ENCODE measurements at regions not wholly inside any gene's neighbourhood (a gene's known extent, or its start where the extent isn't known, plus 50 kb on each side); places are given as distances from the start of the nearest gene placed in this dataset.

DNA sequence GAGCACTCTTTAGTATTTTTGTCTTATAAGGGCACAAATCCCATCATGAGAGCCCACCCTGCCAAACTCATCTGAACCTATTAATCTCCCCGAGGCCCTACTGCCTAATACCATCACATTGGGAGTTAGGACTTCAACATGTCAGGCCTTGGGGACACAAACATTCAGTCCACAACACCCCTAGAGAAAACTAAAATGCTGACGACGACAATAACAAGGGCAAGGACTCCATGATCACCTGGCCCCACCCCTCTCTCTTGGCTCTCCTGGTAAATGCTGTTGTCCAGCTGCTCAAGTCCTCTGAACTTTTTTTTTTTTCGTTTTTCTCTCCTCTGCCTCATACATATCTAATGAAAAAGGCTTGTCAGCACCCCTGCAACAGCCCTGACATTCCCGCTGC is 118.8 kb upstream of the MKI67 start:
- Histone ChIP-seq H3K27ac (ENCODE audit: low read depth in 2 of 2, low read length in 1 of 2) (no peak overlapping the region), H3K27me3 (ENCODE audit: control insufficient read depth in 1 of 2, insufficient read depth in 2 of 2, low read length in 2 of 2) (no peaks in the 10 kb centered on the region), H3K36me3 (ENCODE audit: control insufficient read depth in 2 of 2, insufficient read depth in 2 of 2, low read length in 1 of 2) (no peaks in the 10 kb centered on the region), H3K4me1 (ENCODE audit: control insufficient read depth in 2 of 2, insufficient read depth in 2 of 2, low read length in 1 of 2) (peaks cover 0 to 2% of the 10 kb centered on the region in 2 donors), H3K4me3 (ENCODE audit: low read depth in 1 of 2, low read length in 2 of 2) (no peak overlapping the region), H3K9me3 (ENCODE audit: control insufficient read depth in 2 of 2, insufficient read depth in 1 of 2, low read depth in 1 of 2, low read length in 1 of 2) (no peaks in the 10 kb centered on the region)
- 71 to 72% methylated on average over 5 of the region's 5 CpGs for WGBS, 2 donors

DNA sequence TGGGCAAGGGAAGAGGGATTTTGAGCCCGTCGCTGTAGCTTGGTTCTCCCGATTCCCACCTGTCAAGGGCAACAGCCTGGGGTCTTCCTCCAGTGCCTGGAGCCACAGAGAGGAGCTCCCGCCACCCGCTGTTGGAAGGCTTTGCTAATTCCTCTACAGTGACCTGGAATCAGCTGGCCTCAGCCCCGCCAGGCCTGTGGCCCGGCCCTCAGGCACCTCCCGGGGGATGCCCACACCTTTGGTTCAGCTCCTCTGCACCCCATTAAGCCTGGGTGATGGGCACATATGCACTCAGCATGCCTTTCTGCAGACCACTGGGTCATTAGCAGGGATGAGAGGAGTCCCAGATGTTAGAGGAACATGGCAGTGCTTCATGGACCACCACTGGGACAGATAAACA is 121.4 kb upstream of the MKI67 start:
- Histone ChIP-seq H3K9me3 (ENCODE audit: control insufficient read depth in 2 of 2, insufficient read depth in 1 of 2, low read depth in 1 of 2, low read length in 1 of 2) (no peaks in the 10 kb centered on the region), H3K27ac (ENCODE audit: low read depth in 2 of 2, low read length in 1 of 2) (no peak overlapping the region), H3K27me3 (ENCODE audit: control insufficient read depth in 1 of 2, insufficient read depth in 2 of 2, low read length in 2 of 2) (no peaks in the 10 kb centered on the region), H3K4me3 (ENCODE audit: low read depth in 1 of 2, low read length in 2 of 2) (no peak overlapping the region), H3K36me3 (ENCODE audit: control insufficient read depth in 2 of 2, insufficient read depth in 2 of 2, low read length in 1 of 2) (no peaks in the 10 kb centered on the region), H3K4me1 (ENCODE audit: control insufficient read depth in 2 of 2, insufficient read depth in 2 of 2, low read length in 1 of 2) (peaks cover 0 to 2% of the 10 kb centered on the region in 2 donors)
- 92 to 93% methylated on average over 8 of the region's 8 CpGs for WGBS, 2 donors

DNA sequence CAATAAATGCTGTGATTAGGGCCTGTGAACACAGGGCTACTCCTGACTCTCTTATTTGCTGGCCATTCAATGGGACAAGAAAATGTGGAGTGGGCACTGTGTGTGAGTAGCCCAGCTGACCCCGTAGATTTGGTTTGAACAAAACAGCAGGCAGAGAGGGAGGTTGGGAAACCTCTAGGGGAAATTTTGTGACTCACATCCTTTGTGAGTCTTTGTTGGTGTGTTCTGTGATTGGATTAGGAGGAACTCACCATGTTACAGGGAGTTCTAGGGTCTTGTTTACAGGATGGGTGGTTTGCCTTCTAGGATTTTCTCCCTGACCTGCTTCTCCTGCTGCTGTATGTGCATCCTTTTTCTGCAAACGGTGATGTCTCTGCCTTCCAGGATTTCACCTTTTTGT is 128.3 kb upstream of the MKI67 start:
- H3K27me3 ChIP-seq (ENCODE audit: control insufficient read depth in 1 of 2, insufficient read depth in 2 of 2, low read length in 2 of 2) = no peaks in the 10 kb centered on the region
- no peaks in the 10 kb centered on the region for H3K9me3 ChIP-seq (ENCODE audit: control insufficient read depth in 2 of 2, insufficient read depth in 1 of 2, low read depth in 1 of 2, low read length in 1 of 2)
- H3K4me3 ChIP-seq (ENCODE audit: low read depth in 1 of 2, low read length in 2 of 2) = no peak overlapping the region
- H3K36me3 ChIP-seq (ENCODE audit: control insufficient read depth in 2 of 2, insufficient read depth in 2 of 2, low read length in 1 of 2) = no peaks in the 10 kb centered on the region
- WGBS, 2 donors = 59 to 67% methylated on average over 2 of the region's 2 CpGs
- no peaks in the 10 kb centered on the region for H3K4me1 ChIP-seq (ENCODE audit: control insufficient read depth in 2 of 2, insufficient read depth in 2 of 2, low read length in 1 of 2)
- no peak overlapping the region for H3K27ac ChIP-seq (ENCODE audit: low read depth in 2 of 2, low read length in 1 of 2)

DNA sequence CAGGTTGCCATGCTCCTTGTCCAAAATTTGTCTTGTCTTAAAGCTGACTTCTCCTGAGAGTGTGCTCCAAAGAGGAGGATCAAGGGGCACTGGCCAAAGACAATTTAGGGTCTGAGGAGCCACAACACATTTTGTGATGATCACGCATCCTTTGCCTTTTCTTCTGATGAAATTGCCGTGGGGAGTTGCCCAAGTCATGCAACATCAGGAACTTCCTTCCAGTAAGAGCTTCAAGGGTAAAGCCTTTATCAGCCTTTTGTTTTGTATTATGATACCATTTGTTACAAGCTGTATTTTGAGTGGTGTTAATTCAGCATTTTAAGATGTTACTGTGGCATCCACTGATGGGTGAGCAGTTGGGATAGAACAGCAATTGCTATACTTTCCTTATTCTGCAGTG is 131.2 kb upstream of the MKI67 start:
- Histone ChIP-seq H3K4me1 (ENCODE audit: control insufficient read depth in 2 of 2, insufficient read depth in 2 of 2, low read length in 1 of 2) (no peaks in the 10 kb centered on the region), H3K27ac (ENCODE audit: low read depth in 2 of 2, low read length in 1 of 2) (no peak overlapping the region), H3K27me3 (ENCODE audit: control insufficient read depth in 1 of 2, insufficient read depth in 2 of 2, low read length in 2 of 2) (peaks cover 0 to 3% of the 10 kb centered on the region in 2 donors), H3K9me3 (ENCODE audit: control insufficient read depth in 2 of 2, insufficient read depth in 1 of 2, low read depth in 1 of 2, low read length in 1 of 2) (peaks cover 0 to 7% of the 10 kb centered on the region in 2 donors), H3K4me3 (ENCODE audit: low read depth in 1 of 2, low read length in 2 of 2) (no peak overlapping the region), H3K36me3 (ENCODE audit: control insufficient read depth in 2 of 2, insufficient read depth in 2 of 2, low read length in 1 of 2) (no peaks in the 10 kb centered on the region)
- 87 to 90% methylated on average over 2 of the region's 2 CpGs for WGBS, 2 donors

DNA sequence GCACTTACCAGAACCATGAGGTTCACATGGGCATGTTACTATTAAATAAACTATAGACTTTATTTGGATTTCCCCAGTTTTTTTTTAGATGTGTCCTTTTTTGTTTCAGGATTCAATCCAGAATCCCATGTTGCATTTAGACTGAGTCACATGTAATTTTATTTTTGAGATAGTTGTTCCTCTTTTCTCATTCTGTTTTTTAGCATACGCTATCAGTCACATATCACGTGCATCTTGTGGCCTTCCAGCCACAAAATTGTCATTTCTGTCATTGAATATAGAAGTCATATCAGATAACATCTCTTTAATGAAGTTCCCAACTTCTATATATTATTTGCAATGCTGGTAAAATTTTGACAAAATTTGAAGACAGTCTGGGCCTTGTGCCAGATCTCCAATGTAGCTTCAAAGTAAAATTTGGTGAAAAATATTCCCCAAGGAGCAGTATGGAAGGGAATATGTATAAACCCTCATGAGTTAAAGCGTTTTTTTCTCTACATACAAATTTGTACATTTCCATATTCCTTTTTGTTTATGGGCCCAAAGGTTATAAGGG is 132.3 kb upstream of the MKI67 start:
- Histone ChIP-seq H3K27ac (ENCODE audit: low read depth in 2 of 2, low read length in 1 of 2) (no peak overlapping the region), H3K4me1 (ENCODE audit: control insufficient read depth in 2 of 2, insufficient read depth in 2 of 2, low read length in 1 of 2) (no peaks in the 10 kb centered on the region), H3K4me3 (ENCODE audit: low read depth in 1 of 2, low read length in 2 of 2) (no peak overlapping the region), H3K36me3 (ENCODE audit: control insufficient read depth in 2 of 2, insufficient read depth in 2 of 2, low read length in 1 of 2) (no peaks in the 10 kb centered on the region), H3K9me3 (ENCODE audit: control insufficient read depth in 2 of 2, insufficient read depth in 1 of 2, low read depth in 1 of 2, low read length in 1 of 2) (peaks cover 0 to 7% of the 10 kb centered on the region in 2 donors), H3K27me3 (ENCODE audit: control insufficient read depth in 1 of 2, insufficient read depth in 2 of 2, low read length in 2 of 2) (peaks cover 0 to 3% of the 10 kb centered on the region in 2 donors)
- 64 to 68% methylated on average over 3 of the region's 3 CpGs for WGBS, 2 donors

DNA sequence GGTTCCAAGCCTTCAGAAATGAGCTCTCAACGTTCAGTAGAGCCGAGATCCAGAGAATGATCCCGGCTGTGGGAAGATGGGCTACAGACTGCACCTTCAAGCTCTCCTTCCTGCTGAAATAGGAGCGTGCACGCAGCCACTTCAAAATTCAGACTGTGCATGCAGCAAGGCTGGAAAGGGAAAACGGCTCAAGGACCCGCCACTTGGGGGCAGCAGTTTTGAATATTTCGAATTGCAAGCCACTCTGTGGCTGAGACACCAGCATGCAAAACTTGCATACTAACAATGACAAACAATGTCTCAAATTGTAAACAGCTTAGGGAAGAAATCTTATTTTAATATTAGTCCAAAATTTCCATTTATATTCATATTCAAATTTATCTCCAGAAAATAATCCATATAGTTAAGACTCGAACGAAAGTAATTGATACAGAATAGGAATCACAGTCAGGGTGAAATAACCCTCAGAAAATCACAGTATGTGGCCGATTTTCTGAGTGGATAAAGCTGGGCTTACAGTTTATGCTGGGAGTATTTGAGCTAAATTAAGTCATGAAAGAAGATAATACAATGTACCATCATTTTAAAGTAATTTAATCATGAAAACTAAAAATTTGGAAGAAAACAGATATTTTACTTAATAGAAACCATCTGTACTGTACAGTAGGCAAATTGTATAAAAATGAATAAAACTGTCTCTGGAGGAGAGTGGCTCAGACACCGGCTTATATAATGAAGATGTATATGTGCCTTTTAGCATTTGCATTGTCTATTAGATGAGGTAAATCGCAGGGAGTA is 137.9 kb upstream of the MKI67 start:
- no peak overlapping the region for H3K4me3 ChIP-seq (ENCODE audit: low read depth in 1 of 2, low read length in 2 of 2)
- H3K27me3 ChIP-seq (ENCODE audit: control insufficient read depth in 1 of 2, insufficient read depth in 2 of 2, low read length in 2 of 2) = peaks cover 0 to 3% of the 10 kb centered on the region in 2 donors
- H3K27ac ChIP-seq (ENCODE audit: low read depth in 2 of 2, low read length in 1 of 2) = no peak overlapping the region
- H3K36me3 ChIP-seq (ENCODE audit: control insufficient read depth in 2 of 2, insufficient read depth in 2 of 2, low read length in 1 of 2) = no peaks in the 10 kb centered on the region
- 30 to 31% methylated on average over 13 of the region's 13 CpGs for WGBS, 2 donors
- peaks cover 0 to 7% of the 10 kb centered on the region in 2 donors for H3K9me3 ChIP-seq (ENCODE audit: control insufficient read depth in 2 of 2, insufficient read depth in 1 of 2, low read depth in 1 of 2, low read length in 1 of 2)
- no peaks in the 10 kb centered on the region for H3K4me1 ChIP-seq (ENCODE audit: control insufficient read depth in 2 of 2, insufficient read depth in 2 of 2, low read length in 1 of 2)

DNA sequence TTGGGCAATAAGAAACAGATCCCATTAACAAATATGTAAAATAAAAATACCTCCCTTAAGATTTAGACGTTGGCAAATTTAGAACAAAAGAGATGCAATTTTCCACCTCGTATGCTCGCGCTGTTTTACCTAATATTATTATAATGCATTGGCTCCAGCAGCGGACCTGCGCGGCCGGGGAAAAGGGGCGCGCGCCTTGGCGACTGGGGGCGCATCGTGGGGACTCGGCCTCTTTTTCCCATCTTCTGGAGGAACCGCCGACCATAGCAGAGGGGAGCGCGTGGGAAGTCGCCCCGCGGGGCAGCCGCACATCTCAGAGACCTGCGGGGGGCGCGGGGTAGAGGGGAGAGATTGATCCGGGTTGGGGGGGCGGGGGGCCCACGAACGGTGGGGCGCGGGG is 139.4 kb upstream of the MKI67 start:
- H3K27me3 ChIP-seq (ENCODE audit: control insufficient read depth in 1 of 2, insufficient read depth in 2 of 2, low read length in 2 of 2) = peaks cover 0 to 3% of the 10 kb centered on the region in 2 donors
- no peak overlapping the region for H3K27ac ChIP-seq (ENCODE audit: low read depth in 2 of 2, low read length in 1 of 2)
- H3K4me1 ChIP-seq (ENCODE audit: control insufficient read depth in 2 of 2, insufficient read depth in 2 of 2, low read length in 1 of 2) = no peaks in the 10 kb centered on the region
- H3K4me3 ChIP-seq (ENCODE audit: low read depth in 1 of 2, low read length in 2 of 2) = no peak overlapping the region
- H3K9me3 ChIP-seq (ENCODE audit: control insufficient read depth in 2 of 2, insufficient read depth in 1 of 2, low read depth in 1 of 2, low read length in 1 of 2) = peaks cover 0 to under 1% of the 10 kb centered on the region in 2 donors
- 25 to 29% methylated on average over 28 to 32 of the region's 32 CpGs for WGBS, 2 donors
- H3K36me3 ChIP-seq (ENCODE audit: control insufficient read depth in 2 of 2, insufficient read depth in 2 of 2, low read length in 1 of 2) = no peaks in the 10 kb centered on the region

DNA sequence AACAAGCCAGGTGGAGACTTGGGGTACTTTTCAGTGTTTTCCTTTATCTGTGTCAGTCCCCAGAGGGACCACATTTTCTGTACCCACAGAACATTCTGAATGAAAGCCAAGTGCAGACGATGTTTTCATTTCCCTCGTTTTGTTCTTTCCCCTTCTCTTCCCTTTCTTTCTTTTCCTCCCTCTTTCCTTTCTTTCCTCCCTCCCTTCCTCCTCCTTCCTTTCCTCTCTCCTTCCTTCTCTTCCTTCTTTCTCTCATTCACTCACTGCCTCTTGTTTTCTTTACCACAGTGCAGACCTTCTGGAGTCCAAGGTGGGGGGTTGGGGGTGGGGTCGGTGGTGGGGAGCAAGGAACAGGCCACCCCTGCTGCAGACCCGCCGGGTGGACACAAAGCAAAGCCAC is 141.4 kb upstream of the MKI67 start:
- H3K4me1 ChIP-seq (ENCODE audit: control insufficient read depth in 2 of 2, insufficient read depth in 2 of 2, low read length in 1 of 2) = no peaks in the 10 kb centered on the region
- H3K27ac ChIP-seq (ENCODE audit: low read depth in 2 of 2, low read length in 1 of 2) = no peak overlapping the region
- no peak overlapping the region for H3K4me3 ChIP-seq (ENCODE audit: low read depth in 1 of 2, low read length in 2 of 2)
- no peaks in the 10 kb centered on the region for H3K36me3 ChIP-seq (ENCODE audit: control insufficient read depth in 2 of 2, insufficient read depth in 2 of 2, low read length in 1 of 2)
- no peaks in the 10 kb centered on the region for H3K27me3 ChIP-seq (ENCODE audit: control insufficient read depth in 1 of 2, insufficient read depth in 2 of 2, low read length in 2 of 2)
- H3K9me3 ChIP-seq (ENCODE audit: control insufficient read depth in 2 of 2, insufficient read depth in 1 of 2, low read depth in 1 of 2, low read length in 1 of 2) = no peaks in the 10 kb centered on the region
- WGBS, 2 donors = 34 to 42% methylated on average over 5 of the region's 5 CpGs

DNA sequence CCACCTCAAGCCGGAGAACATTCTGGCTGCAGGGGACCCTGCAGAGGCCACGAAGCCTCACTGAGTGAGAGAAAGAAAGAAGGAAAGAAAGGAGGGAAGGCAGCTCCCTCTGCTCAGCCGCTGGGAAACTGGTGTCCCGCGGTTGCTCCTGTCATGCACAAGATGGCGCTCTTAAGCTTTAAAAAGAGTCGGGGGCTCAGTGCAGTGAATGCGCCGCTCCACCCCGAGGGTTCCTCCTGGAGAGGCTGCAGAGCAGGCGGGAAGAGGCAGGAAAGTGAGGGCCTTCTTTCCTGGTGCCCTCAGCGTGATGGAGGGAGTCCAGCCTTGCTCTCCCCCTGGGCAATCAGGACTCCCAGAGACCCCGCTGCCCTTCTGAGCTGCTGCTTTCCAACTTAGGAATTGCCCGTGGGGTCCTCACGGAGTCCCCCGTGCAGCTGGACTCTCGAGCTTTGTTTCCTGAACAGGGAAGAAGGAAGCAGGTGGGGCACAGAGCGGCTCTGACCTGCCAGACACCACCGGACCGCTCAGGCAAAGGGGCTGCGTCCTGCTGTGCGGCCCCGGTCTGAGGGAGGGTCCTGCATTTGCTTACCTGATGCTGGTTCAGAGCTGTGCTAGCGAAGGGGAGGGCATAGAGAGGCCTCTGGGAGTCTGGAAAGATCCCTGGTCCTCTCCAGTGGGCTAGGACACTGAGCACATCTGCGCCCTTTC is 141.9 kb upstream of the MKI67 start:
- 36 to 37% methylated on average over 25 of the region's 25 CpGs for WGBS, 2 donors
- Histone ChIP-seq H3K4me1 (ENCODE audit: control insufficient read depth in 2 of 2, insufficient read depth in 2 of 2, low read length in 1 of 2) (no peaks in the 10 kb centered on the region), H3K27me3 (ENCODE audit: control insufficient read depth in 1 of 2, insufficient read depth in 2 of 2, low read length in 2 of 2) (no peaks in the 10 kb centered on the region), H3K36me3 (ENCODE audit: control insufficient read depth in 2 of 2, insufficient read depth in 2 of 2, low read length in 1 of 2) (no peaks in the 10 kb centered on the region), H3K4me3 (ENCODE audit: low read depth in 1 of 2, low read length in 2 of 2) (no peak overlapping the region), H3K9me3 (ENCODE audit: control insufficient read depth in 2 of 2, insufficient read depth in 1 of 2, low read depth in 1 of 2, low read length in 1 of 2) (no peaks in the 10 kb centered on the region), H3K27ac (ENCODE audit: low read depth in 2 of 2, low read length in 1 of 2) (no peak overlapping the region)
